K562 (cell line): ENCODE measurements at regions not wholly inside any gene's neighbourhood (a gene's known extent, or its start where the extent isn't known, plus 50 kb on each side); places are given as distances from the start of the nearest gene placed in this dataset.

Source experiments
- ATAC-seq: fragments of 200-7000 bp; cut with Tn5 transposase; 3 replicates; pipeline ENCODE4 v1.9.1; 2020; ENCODE audit warnings: moderate library complexity
- BruUV-seq: library from RNA; stranded (reverse); fragments of 400-500 nt; replicated peaks from 2 replicates; lab custom pipeline; 2021; lab: Mats Ljungman, UMichigan
- CTCF ChIA-PET: fragments of 300-600 bp; formaldehyde crosslinking; extraction: SDS; loops from one replicate; lab custom pipeline; 2021; ENCODE audit warnings: low intra/inter-chr PET ratio; lab: Yijun Ruan, JAX
- POLR2A ChIA-PET: fragments of 300-600, 350-650 bp; sonication (Branson Sonifier 250); formaldehyde crosslinking; extraction: SDS; loops from one replicate; lab custom pipeline; 2021; ENCODE audit warnings: antibody characterized with exemption, inconsistent platforms; lab: Yijun Ruan, JAX
- DNase-seq, 4 experiments: peaks; one replicate each; pipeline versions ENCODE4 v3.0.0 to v3.0.0-alpha.2; 2011 to 2018; ENCODE audit warnings: low spot score in 3 of 4, mixed read lengths in 3 of 4; ENCODE audit errors: extremely low read depth in 1 of 4
- FAIRE-seq: peaks from 2 replicates; lab custom pipeline; 2011; peaks lifted over from hg19 to GRCh38; lab: Jason Lieb, UNC
- H2AFZ ChIP-seq: 2 replicates; pipeline ENCODE4 v1.6.0; 2011; ENCODE audit warnings: low read depth, low read length, control low read depth, inconsistent platforms
- H3K27ac ChIP-seq: fragments of 200-600 bp; 3 replicates; pipeline ENCODE4 v1.8.0; 2011; ENCODE audit warnings: low read depth, mild to moderate bottlenecking, control low read depth, inconsistent platforms, low read length, moderate library complexity, mixed read lengths; ENCODE audit errors: extremely low read depth
- H3K27me3 ChIP-seq, 2 experiments: fragments of 300-600 bp in 1 of 2; 2 replicates in 1 of 2; 3 replicates in 1 of 2; pipeline versions ENCODE4 v1.6.0 to v1.8.0; 2011; ENCODE audit warnings: inconsistent platforms in 2 of 2, low read length in 2 of 2, mild to moderate bottlenecking in 1 of 2, mixed read lengths in 1 of 2, moderate library complexity in 1 of 2; ENCODE audit not compliant: control insufficient read depth in 2 of 2, insufficient read depth in 2 of 2
- H3K36me3 ChIP-seq: fragments of 300-600 bp; 3 replicates; pipeline ENCODE4 v1.8.0; 2011; ENCODE audit warnings: mild to moderate bottlenecking, low read length, inconsistent platforms; ENCODE audit not compliant: control insufficient read depth, insufficient read depth
- H3K4me1 ChIP-seq, 2 experiments: fragments of 200-600 bp in 1 of 2; replicated peaks in 1 of 2; 2 replicates in 1 of 2; 3 replicates in 1 of 2; pipeline versions ENCODE4 v1.5.1 to v1.8.0; 2011; ENCODE audit warnings: inconsistent platforms in 2 of 2, low read length in 2 of 2, mild to moderate bottlenecking in 1 of 2, mixed read lengths in 1 of 2, moderate library complexity in 1 of 2; ENCODE audit not compliant: control insufficient read depth in 2 of 2, insufficient read depth in 2 of 2
- H3K4me2 ChIP-seq: 2 replicates; pipeline ENCODE4 v1.6.1; 2011; ENCODE audit warnings: low read length, control low read depth, inconsistent platforms, mixed read lengths; ENCODE audit not compliant: insufficient read depth
- H3K4me3 ChIP-seq: fragments of 200-600 bp; sonication (generic), shearing (Covaris generic); 2 replicates; pipeline ENCODE4 v1.5.1; 2016; ENCODE audit warnings: control low read depth, inconsistent platforms
- H3K79me2 ChIP-seq: fragments of 200-600 bp; 3 replicates; pipeline ENCODE4 v1.8.0; 2011; ENCODE audit warnings: low read length, inconsistent platforms; ENCODE audit not compliant: control insufficient read depth, insufficient read depth
- H3K9ac ChIP-seq, 2 experiments: 2 replicates each; pipeline versions ENCODE4 v1.6.0 to v1.6.1; 2011; ENCODE audit warnings: low read depth in 2 of 2, low read length in 2 of 2, control low read depth in 1 of 2, inconsistent platforms in 1 of 2, mild to moderate bottlenecking in 1 of 2, mixed read lengths in 1 of 2; ENCODE audit not compliant: insufficient read depth in 1 of 2
- H3K9me1 ChIP-seq: one replicate; pipeline ENCODE4 v1.6.0; 2011; ENCODE audit warnings: inconsistent platforms, mild to moderate bottlenecking, low read length, moderate library complexity; ENCODE audit not compliant: control insufficient read depth, insufficient read depth
- H3K9me3 ChIP-seq: replicated peaks from 2 replicates; pipeline ENCODE4 v1.5.1; 2011; ENCODE audit warnings: low read depth, low read length, inconsistent platforms; ENCODE audit not compliant: control insufficient read depth, insufficient read depth
- H4K20me1 ChIP-seq: replicated peaks from 2 replicates; pipeline ENCODE4 v1.6.1; 2011; ENCODE audit warnings: low read length, inconsistent platforms, mixed read lengths; ENCODE audit not compliant: control insufficient read depth, insufficient read depth
- ARID3B ChIP-seq: fragments of 250-450 bp; sonication (Bioruptor Pico); IDR thresholded peaks from 2 replicates; pipeline ENCODE4 v1.4.0; 2020; ENCODE audit warnings: borderline replicate concordance
- ERF ChIP-seq: fragments of 450-650 bp; formaldehyde crosslinking; IDR thresholded peaks from 2 replicates; pipeline ENCODE4 v1.4.0; 2020; ENCODE audit warnings: mild to moderate bottlenecking, mixed read lengths
- FOXK2 ChIP-seq, 2 experiments: fragments of 450-650 bp; IDR thresholded peaks in 1 of 2; conservative IDR thresholded peaks in 1 of 2; 2 replicates each; pipeline ENCODE4 v1.6.1; 2016; ENCODE audit warnings: low read depth in 2 of 2, mild to moderate bottlenecking in 1 of 2
- HMG20A ChIP-seq: fragments of 450-650 bp; formaldehyde crosslinking; conservative IDR thresholded peaks from 2 replicates; pipeline ENCODE4 v1.4.0; 2020; ENCODE audit warnings: mild to moderate bottlenecking, mixed read lengths
- PKNOX1 ChIP-seq: fragments of 450-650 bp; IDR thresholded peaks from 2 replicates; pipeline ENCODE4 v1.6.1; 2016
- SMAD2 ChIP-seq: fragments of 150-350 bp; IDR thresholded peaks from 2 replicates; pipeline ENCODE4 v1.6.1; 2014; ENCODE audit warnings: low read depth, mild to moderate bottlenecking, low read length
- SRSF1 ChIP-seq: fragments of 200-400 bp; formaldehyde crosslinking; IDR thresholded peaks from 2 replicates; pipeline ENCODE4 v1.6.1; 2017; ENCODE audit warnings: mild to moderate bottlenecking, low read depth, low read length, moderate library complexity
- TCF7L2 ChIP-seq: fragments of 150-350 bp; IDR thresholded peaks from 2 replicates; pipeline ENCODE4 v1.6.1; 2016; ENCODE audit warnings: low read depth, mild to moderate bottlenecking, low read length, moderate library complexity
- ZNF324 ChIP-seq: fragments of 250-450 bp; sonication (Bioruptor Pico); IDR thresholded peaks from 2 replicates; pipeline ENCODE4 v1.4.0; 2020; ENCODE audit warnings: mild to moderate bottlenecking
- ZNF695 ChIP-seq: fragments of 450-650 bp; formaldehyde crosslinking; IDR thresholded peaks from 2 replicates; pipeline ENCODE4 v1.4.0; 2020; ENCODE audit warnings: mild to moderate bottlenecking, moderate library complexity
- ZNF740 ChIP-seq, 3 experiments: fragments of 200-800 bp in 1 of 3; sonication (Bioruptor generic) in 1 of 3; sonication (generic) in 1 of 3; formaldehyde crosslinking in 1 of 3; IDR thresholded peaks; 2 replicates each; pipeline versions ENCODE4 v1.6.1 to v1.8.0; 2016 to 2022; ENCODE audit warnings: mild to moderate bottlenecking in 2 of 3, missing compliant biosample characterization in 2 of 3, missing genetic modification characterization in 2 of 3, missing genetic modification reagents in 1 of 3
- WGBS: fragments of 100-300 bp; shearing (Covaris generic); methylation state at CpG from one replicate; pipeline ENCODE4 v1.1.6; 2016; ENCODE audit warnings: low coverage, mixed read lengths; ENCODE audit not compliant: insufficient coverage; ENCODE audit errors: missing lambda C conversion rate; 5-methylcytosine and 5-hydroxymethylcytosine counted together
- in situ Hi-C: fragments of 300-500 bp; cut with MboI; formaldehyde crosslinking; loops from 4 replicates; pipeline ENCODE4 v1.15.0; 2018; ENCODE audit warnings: inconsistent platforms, mixed read lengths
- intact Hi-C: fragments of 100-400 bp; cut with micrococcal nuclease; formaldehyde crosslinking; loops from 2 replicates; pipeline ENCODE4 v1.14.2; 2022

- Histone ChIP-seq H3K9me3 (no peaks in the 10 kb centered on the region), H3K36me3 (no peaks in the 10 kb centered on the region), H3K9ac (no peak overlapping the region), H3K79me2 (no peaks in the 10 kb centered on the region), H3K4me1 (no peaks in the 10 kb centered on the region), H3K4me3 (no peak overlapping the region), H3K4me2 (no peak overlapping the region), H2AFZ (no peak overlapping the region), H3K9me1 (no peaks in the 10 kb centered on the region), H3K27ac (no peak overlapping the region), H4K20me1 (no peaks in the 10 kb centered on the region), H3K27me3 (no peaks in the 10 kb centered on the region)
- no peak for DNase-seq
- ChIA-PET CTCF (no interaction called here), POLR2A (no interaction called here)
- intact Hi-C loops (no loop called here), in situ Hi-C loops (no loop called here)
- no TSS peak for BruUV-seq
- TF ChIP-seq PKNOX1 (no peak), ERF (CRISPR knock-in tag) (no peak)
- WGBS, result 3% methylated on average over 3 of the region's 3 CpGs
- no peak for FAIRE-seq
- ATAC-seq, result no peak
Observed at GRCh38 chr15:47932261-47932660, 188.5 kb upstream of the SLC24A5 start.

GRCh38 chr15:47932951-47933641 lies 187.7 kb upstream of the SLC24A5 start:
- Histone ChIP-seq H3K4me3 (no peak overlapping the region), H3K4me2 (no peak overlapping the region), H4K20me1 (no peaks in the 10 kb centered on the region), H3K9ac (no peak overlapping the region), H3K79me2 (no peaks in the 10 kb centered on the region), H3K9me3 (no peaks in the 10 kb centered on the region), H3K9me1 (no peaks in the 10 kb centered on the region), H3K27me3 (no peaks in the 10 kb centered on the region), H3K27ac (no peak overlapping the region), H3K4me1 (no peaks in the 10 kb centered on the region), H2AFZ (no peak overlapping the region), H3K36me3 (no peaks in the 10 kb centered on the region)
- intact Hi-C loops, result no loop called here
- BruUV-seq, result no TSS peak
- ATAC-seq (no peak), FAIRE-seq (no peak), DNase-seq (no peak)
- in situ Hi-C loops, result no loop called here
- ChIA-PET POLR2A (no interaction called here), CTCF (no interaction called here)
- 0% methylated on average over 6 of the region's 6 CpGs for WGBS
- TF ChIP-seq FOXK2 (conservative IDR thresholded peaks at IDR 0.05 in 1 of 2, IDR thresholded peaks at IDR 0.05 in 1 of 2; ENCODE audit: low read depth in 2 of 2) (no peak), ZNF324 (CRISPR knock-in tag) (no peak), ARID3B (no peak), SRSF1 (no peak), HMG20A (no peak), SMAD2 (no peak), ZNF695 (no peak), ZNF740 (CRISPR knock-in tag; IDR thresholded peaks at IDR 0.05) (no peak), ZNF740 (tag; IDR thresholded peaks at IDR 0.05) (no peak), TCF7L2 (no peak)
